MCF 10A (cell line): ENCODE measurements at regions not wholly inside any gene's neighbourhood (a gene's known extent, or its start where the extent isn't known, plus 50 kb on each side); places are given as distances from the start of the nearest gene placed in this dataset.

Experiments used
- BruUV-seq: library from RNA; stranded (reverse); fragments of 400-500 nt; replicated peaks from 2 replicates; lab custom pipeline; 2021; lab: Mats Ljungman, UMichigan
- CTCF ChIA-PET: fragments of 300-600 bp; sonication (Branson Sonifier 250); formaldehyde crosslinking; extraction: SDS; loops from one replicate; lab custom pipeline; 2021; ENCODE audit warnings: antibody characterized with exemption, inconsistent platforms; lab: Yijun Ruan, JAX
- POLR2A ChIA-PET: fragments of 300-600, 350-650 bp; sonication (Branson Sonifier 250); formaldehyde crosslinking; extraction: SDS; loops from one replicate; lab custom pipeline; 2020; ENCODE audit warnings: antibody characterized with exemption, inconsistent platforms; lab: Yijun Ruan, JAX
- DNase-seq: peaks from one replicate; pipeline ENCODE4 v3.0.0-alpha.2; 2018; ENCODE audit not compliant: unreplicated experiment
- H3K27ac Mint-ChIP-seq: one replicate; pipeline ENCODE4 v1.8.0; 2022; ENCODE audit warnings: mild to moderate bottlenecking, low read depth, mixed read lengths; ENCODE audit not compliant: unreplicated experiment
- H3K27me3 Mint-ChIP-seq: one replicate; pipeline ENCODE4 v1.8.0; 2022; ENCODE audit warnings: mixed read lengths; ENCODE audit not compliant: insufficient read depth, unreplicated experiment
- H3K36me3 Mint-ChIP-seq: one replicate; pipeline ENCODE4 v1.8.0; 2022; ENCODE audit warnings: mild to moderate bottlenecking, moderate library complexity, mixed read lengths; ENCODE audit not compliant: insufficient read depth, unreplicated experiment
- H3K4me1 Mint-ChIP-seq: one replicate; pipeline ENCODE4 v1.8.0; 2022; ENCODE audit warnings: mixed read lengths; ENCODE audit not compliant: insufficient read depth, unreplicated experiment
- H3K4me3 Mint-ChIP-seq: one replicate; pipeline ENCODE4 v1.8.0; 2022; ENCODE audit warnings: mild to moderate bottlenecking, moderate library complexity, mixed read lengths; ENCODE audit not compliant: unreplicated experiment
- H3K9me3 Mint-ChIP-seq: one replicate; pipeline ENCODE4 v1.8.0; 2022; ENCODE audit warnings: mixed read lengths; ENCODE audit not compliant: unreplicated experiment
- intact Hi-C: fragments of 100-400 bp; cut with micrococcal nuclease; formaldehyde crosslinking; loops from 2 replicates; pipeline ENCODE4 v1.14.1; 2022
- TF ChIP-seq, protein P1 (sequence below): fragments of 200-600 bp; IDR thresholded peaks from one replicate; pipeline ENCODE4 v1.8.0; 2022; ENCODE audit warnings: antibody characterized with exemption, mild to moderate bottlenecking; ENCODE audit not compliant: unreplicated experiment

DNA sequence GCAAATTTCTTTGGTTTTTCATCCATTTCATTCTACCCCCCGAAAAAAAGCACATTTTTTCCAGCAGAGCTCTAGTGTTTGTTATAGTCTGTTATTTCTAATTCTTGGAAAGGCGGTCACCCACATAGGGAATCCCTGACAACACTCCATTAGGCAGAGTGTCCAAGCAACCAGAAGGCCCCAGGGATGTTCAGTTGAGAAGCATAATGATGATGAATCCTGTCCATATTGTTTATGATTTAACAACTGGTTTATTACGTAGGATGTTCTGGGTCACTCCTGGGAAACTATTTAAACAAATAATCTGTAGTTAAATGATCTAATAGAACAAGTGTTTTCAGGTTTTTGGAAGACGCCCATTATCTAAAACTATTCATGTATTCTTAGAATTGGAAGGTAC lies 388.7 kb downstream of the TNS1 start:
- intact Hi-C loops: no loop called here
- Mint-ChIP-seq H3K9me3 (no peaks in the 10 kb centered on the region), H3K27me3 (peaks cover 1% of the 10 kb centered on the region), H3K27ac (no peak overlapping the region), H3K4me3 (no peak overlapping the region), H3K36me3 (no peaks in the 10 kb centered on the region), H3K4me1 (no peaks in the 10 kb centered on the region)
- no TSS peak for BruUV-seq
- DNase-seq: no peak
- POLR2A ChIA-PET: no interaction called here
- CTCF ChIA-PET: no interaction called here
- TF ChIP-seq, protein P1, sequence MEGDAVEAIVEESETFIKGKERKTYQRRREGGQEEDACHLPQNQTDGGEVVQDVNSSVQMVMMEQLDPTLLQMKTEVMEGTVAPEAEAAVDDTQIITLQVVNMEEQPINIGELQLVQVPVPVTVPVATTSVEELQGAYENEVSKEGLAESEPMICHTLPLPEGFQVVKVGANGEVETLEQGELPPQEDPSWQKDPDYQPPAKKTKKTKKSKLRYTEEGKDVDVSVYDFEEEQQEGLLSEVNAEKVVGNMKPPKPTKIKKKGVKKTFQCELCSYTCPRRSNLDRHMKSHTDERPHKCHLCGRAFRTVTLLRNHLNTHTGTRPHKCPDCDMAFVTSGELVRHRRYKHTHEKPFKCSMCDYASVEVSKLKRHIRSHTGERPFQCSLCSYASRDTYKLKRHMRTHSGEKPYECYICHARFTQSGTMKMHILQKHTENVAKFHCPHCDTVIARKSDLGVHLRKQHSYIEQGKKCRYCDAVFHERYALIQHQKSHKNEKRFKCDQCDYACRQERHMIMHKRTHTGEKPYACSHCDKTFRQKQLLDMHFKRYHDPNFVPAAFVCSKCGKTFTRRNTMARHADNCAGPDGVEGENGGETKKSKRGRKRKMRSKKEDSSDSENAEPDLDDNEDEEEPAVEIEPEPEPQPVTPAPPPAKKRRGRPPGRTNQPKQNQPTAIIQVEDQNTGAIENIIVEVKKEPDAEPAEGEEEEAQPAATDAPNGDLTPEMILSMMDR: no peak

DNA sequence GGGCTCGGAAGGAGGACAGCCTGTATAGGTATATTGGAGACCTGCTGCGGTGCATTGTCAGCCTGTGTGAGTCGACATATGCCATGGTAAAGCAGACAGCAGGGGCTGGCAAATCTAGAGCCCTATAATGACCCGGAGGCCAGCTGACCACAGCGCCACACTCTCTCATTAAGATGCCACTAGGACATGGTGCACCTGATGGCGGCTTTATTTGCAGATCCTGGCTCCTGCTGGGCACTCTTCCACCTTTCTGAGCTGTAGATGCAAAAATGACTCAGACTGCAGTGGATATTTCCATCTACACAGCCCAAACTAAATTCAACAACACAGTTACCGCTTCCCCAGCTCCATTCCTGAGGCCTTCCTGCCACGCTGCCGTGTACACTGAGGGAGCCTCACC lies 389.9 kb downstream of the TNS1 start:
- intact Hi-C loops: no loop called here
- Mint-ChIP-seq H3K9me3 (no peaks in the 10 kb centered on the region), H3K4me1 (no peaks in the 10 kb centered on the region), H3K27ac (no peak overlapping the region), H3K27me3 (peaks cover 13% of the 10 kb centered on the region), H3K36me3 (no peaks in the 10 kb centered on the region), H3K4me3 (no peak overlapping the region)
- TF ChIP-seq, protein P1: no peak
- no TSS peak for BruUV-seq
- CTCF ChIA-PET: no interaction called here
- POLR2A ChIA-PET: no interaction called here
- DNase-seq: no peak

DNA sequence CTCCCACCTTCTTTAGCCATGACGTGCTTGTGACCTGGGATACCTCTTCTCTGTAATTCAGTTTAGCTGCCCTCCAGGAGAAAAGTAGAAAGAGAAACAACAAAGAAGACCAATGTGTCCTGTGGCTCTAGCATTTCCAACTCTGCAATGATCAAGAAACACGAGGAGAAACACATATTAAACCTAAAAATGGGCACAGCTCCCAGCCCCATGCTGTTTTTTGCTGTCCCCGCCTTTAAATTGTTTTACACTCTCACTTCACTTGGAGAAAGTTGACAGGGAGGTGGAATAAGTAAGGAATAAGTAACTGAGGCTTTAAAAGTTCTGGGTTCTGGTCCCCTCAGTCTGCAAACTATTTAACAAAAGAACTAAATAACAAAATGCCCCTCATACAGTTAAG lies 390.6 kb downstream of the TNS1 start:
- no peak overlapping the region for H3K4me3 Mint-ChIP-seq
- H3K27me3 Mint-ChIP-seq: peaks cover 15% of the 10 kb centered on the region
- H3K27ac Mint-ChIP-seq: no peak overlapping the region
- CTCF ChIA-PET: interaction anchor here (0.6 to 1.1 kb wide), 2 partner anchors 20 to 457 kb away, joined by 3 read pairs; partner anchors contain the start of gene RUFY4
- no peak for DNase-seq
- intact Hi-C loops: no loop called here
- H3K4me1 Mint-ChIP-seq: no peaks in the 10 kb centered on the region
- TF ChIP-seq, protein P1: no peak
- no TSS peak for BruUV-seq
- no peaks in the 10 kb centered on the region for H3K36me3 Mint-ChIP-seq
- no peaks in the 10 kb centered on the region for H3K9me3 Mint-ChIP-seq
- POLR2A ChIA-PET: no interaction called here

DNA sequence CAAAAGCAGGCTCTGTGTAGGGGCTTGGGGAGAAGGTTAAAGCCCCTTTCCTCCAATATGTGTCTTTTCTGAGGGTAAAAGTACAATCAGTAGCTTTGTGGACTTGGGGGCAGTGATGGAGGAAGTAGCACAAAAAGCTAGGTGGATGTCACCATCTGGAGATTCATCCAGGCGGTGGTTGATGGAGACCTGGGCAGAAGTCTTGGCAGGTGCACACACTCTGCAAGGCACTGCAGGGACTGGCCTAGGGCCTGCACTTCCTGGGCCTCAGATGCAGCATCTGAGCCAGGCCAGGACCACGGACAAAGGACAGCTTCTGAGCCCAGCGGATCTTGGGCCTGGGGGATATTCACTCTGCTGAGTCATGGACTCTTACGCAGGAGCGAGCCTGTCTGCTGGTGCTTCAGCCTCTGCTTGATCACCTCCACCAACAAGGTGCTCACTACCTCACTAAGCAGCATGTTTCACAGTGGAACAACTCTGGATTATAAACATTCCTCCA lies 391.1 kb downstream of the TNS1 start:
- ChIA-PET CTCF (interaction anchor here (0.6 to 1.1 kb wide), 3 partner anchors 19 to 457 kb away, joined by 3 read pairs; partner anchors contain the start of gene RUFY4), POLR2A (no interaction called here)
- Mint-ChIP-seq H3K27me3 (peaks cover 15% of the 10 kb centered on the region), H3K4me1 (no peaks in the 10 kb centered on the region), H3K9me3 (no peaks in the 10 kb centered on the region), H3K27ac (no peak overlapping the region), H3K36me3 (no peaks in the 10 kb centered on the region), H3K4me3 (no peak overlapping the region)
- no peak for DNase-seq
- intact Hi-C loops: no loop called here
- TF ChIP-seq, protein P1: no peak
- no TSS peak for BruUV-seq
